A549 (cell line): ENCODE measurements at regions not wholly inside any gene's neighbourhood (a gene's known extent, or its start where the extent isn't known, plus 50 kb on each side); places are given as distances from the start of the nearest gene placed in this dataset.
"Not testable (repeated sequence)": the region's sequence is repeated elsewhere in the genome, so short reads cannot be mapped to it uniquely, and the experiment has no call there.

Source experiments
- ATAC-seq, 2 experiments: fragments of 200-7000 bp in 1 of 2; fragments of >200 bp in 1 of 2; cut with Nextera tagmentation in 1 of 2; cut with Tn5 transposase in 1 of 2; 3 replicates each; pipeline versions ENCODE4 v1.8.0 to v1.9.1; 2018 to 2020; ENCODE audit warnings: mild to moderate bottlenecking in 1 of 2, moderate library complexity in 1 of 2
- CTCF ChIA-PET: fragments of 300-600 bp; sonication (Branson Sonifier 250); formaldehyde crosslinking; extraction: SDS; loops from one replicate; lab custom pipeline; 2021; ENCODE audit warnings: antibody characterized with exemption, inconsistent platforms; lab: Yijun Ruan, JAX
- POLR2A ChIA-PET: fragments of 350-600 bp; formaldehyde crosslinking; extraction: SDS; loops from one replicate; lab custom pipeline; 2021; ENCODE audit warnings: antibody characterized with exemption, inconsistent platforms; lab: Yijun Ruan, JAX
- DNase-seq, 2 experiments: peaks; one replicate each; pipeline versions ENCODE4 v3.0.0 to v3.0.0-alpha.2; 2011 to 2016; ENCODE audit warnings: low read depth in 1 of 2, low spot score in 1 of 2
- FAIRE-seq: peaks from 2 replicates; lab custom pipeline; 2011; peaks lifted over from hg19 to GRCh38; lab: Jason Lieb, UNC
- H3K27ac ChIP-seq, 2 experiments: fragments of >200 bp; sonication (Bioruptor Twin); formaldehyde crosslinking; 3 replicates each; pipeline ENCODE4 v1.5.1; 2016 to 2017
- H3K4me1 ChIP-seq: fragments of >200 bp; sonication (Bioruptor Twin); formaldehyde crosslinking; 3 replicates; pipeline ENCODE4 v1.6.1; 2016
- H3K4me2 ChIP-seq: fragments of >200 bp; sonication (Bioruptor Twin); formaldehyde crosslinking; 3 replicates; pipeline ENCODE4 v1.6.1; 2016
- H3K4me3 ChIP-seq: fragments of >200 bp; sonication (Bioruptor Twin); formaldehyde crosslinking; 3 replicates; pipeline ENCODE4 v1.5.1; 2016
- H3K9me3 ChIP-seq: fragments of >200 bp; sonication (Bioruptor Twin); formaldehyde crosslinking; 3 replicates; pipeline ENCODE4 v1.6.1; 2016
- ATOH8 ChIP-seq: fragments of 250-450 bp; sonication (Bioruptor Pico); IDR thresholded peaks from 2 replicates; pipeline ENCODE4 v1.5.0; 2020; ENCODE audit warnings: low read depth, mild to moderate bottlenecking, moderate library complexity
- BHLHE40 ChIP-seq: IDR thresholded peaks from 2 replicates; pipeline ENCODE4 v1.6.1; 2012; ENCODE audit warnings: low read depth, low read length, inconsistent platforms
- CHD2 ChIP-seq: fragments of 150-350 bp; IDR thresholded peaks from 2 replicates; pipeline ENCODE4 v1.6.1; 2014; ENCODE audit warnings: low read length; ENCODE audit not compliant: partially characterized antibody
- CHD4 ChIP-seq: fragments of 200-600 bp; sonication (generic); IDR thresholded peaks from 2 replicates; pipeline ENCODE4 v1.6.1; 2016; ENCODE audit warnings: antibody characterized with exemption, mild to moderate bottlenecking, borderline replicate concordance
- CTCF ChIP-seq: fragments of >200 bp; sonication (Bioruptor Twin); formaldehyde crosslinking; IDR thresholded peaks from 3 replicates; pipeline ENCODE4 v1.5.1; 2016
- EHMT2 ChIP-seq: fragments of 200-600 bp; sonication (generic); IDR thresholded peaks from 2 replicates; pipeline ENCODE4 v1.6.1; 2016; ENCODE audit warnings: antibody characterized with exemption, low read depth, mild to moderate bottlenecking, moderate library complexity
- ELK1 ChIP-seq: fragments of 150-350 bp; IDR thresholded peaks from 2 replicates; pipeline ENCODE4 v1.6.1; 2014; ENCODE audit warnings: low read depth, mild to moderate bottlenecking, low read length
- FOSB ChIP-seq: fragments of 250-450 bp; sonication (Bioruptor Pico); IDR thresholded peaks from 2 replicates; pipeline ENCODE4 v1.5.0; 2020; ENCODE audit warnings: mild to moderate bottlenecking, moderate library complexity
- HDAC2 ChIP-seq: fragments of 200-600 bp; sonication (generic); IDR thresholded peaks from 2 replicates; pipeline ENCODE4 v1.6.1; 2016
- KDM1A ChIP-seq: fragments of 200-600 bp; sonication (generic); IDR thresholded peaks from 2 replicates; pipeline ENCODE4 v1.6.1; 2016; ENCODE audit warnings: low read depth, mild to moderate bottlenecking
- KDM5A ChIP-seq: fragments of 200-600 bp; sonication (generic); IDR thresholded peaks from 2 replicates; pipeline ENCODE4 v1.6.1; 2016; ENCODE audit warnings: antibody characterized with exemption, mild to moderate bottlenecking
- NR3C1 ChIP-seq: fragments of >200 bp; sonication (Bioruptor Twin); formaldehyde crosslinking; IDR thresholded peaks from 3 replicates; pipeline ENCODE4 v1.6.1; 2017
- POLR2A ChIP-seq: IDR thresholded peaks from 2 replicates; pipeline ENCODE4 v1.6.1; 2012; ENCODE audit warnings: mild to moderate bottlenecking, low read length
- POLR2AphosphoS2 ChIP-seq: conservative IDR thresholded peaks from 2 replicates; pipeline ENCODE4 v1.6.1; 2012; ENCODE audit warnings: low read length, improper control_type of control experiment, inconsistent platforms
- RARB ChIP-seq: fragments of 250-450 bp; sonication (Bioruptor Pico); IDR thresholded peaks from 2 replicates; pipeline ENCODE4 v1.8.0; 2021; ENCODE audit warnings: mild to moderate bottlenecking, moderate library complexity
- REST ChIP-seq: fragments of 200-600 bp; sonication (generic); IDR thresholded peaks from 2 replicates; pipeline ENCODE4 v1.6.1; 2016; ENCODE audit warnings: antibody characterized with exemption, mild to moderate bottlenecking, moderate library complexity
- SREBF2 ChIP-seq: fragments of 450-650 bp; IDR thresholded peaks from 2 replicates; pipeline ENCODE4 v1.6.1; 2014; ENCODE audit warnings: mild to moderate bottlenecking, moderate library complexity
- TFCP2L1 ChIP-seq: fragments of 250-450 bp; sonication (Bioruptor Pico); IDR thresholded peaks from 2 replicates; pipeline ENCODE4 v1.5.0; 2021; ENCODE audit warnings: mild to moderate bottlenecking
- USF2 ChIP-seq: fragments of 450-650 bp; IDR thresholded peaks from 2 replicates; pipeline ENCODE4 v1.6.1; 2014; ENCODE audit warnings: antibody characterized with exemption
- ZSCAN20 ChIP-seq: fragments of 250-450 bp; sonication (Bioruptor Pico); IDR thresholded peaks from 2 replicates; pipeline ENCODE4 v1.8.0; 2022; ENCODE audit warnings: mild to moderate bottlenecking, moderate library complexity
- WGBS: methylation state at CpG from one replicate; pipeline ENCODE4 v1.1.6; 2017; ENCODE audit errors: missing lambda C conversion rate; 5-methylcytosine and 5-hydroxymethylcytosine counted together

- Histone ChIP-seq H3K4me3 (no peak overlapping the region), H3K4me2 (no peak overlapping the region), H3K27ac (no peak overlapping the region), H3K9me3 (no peaks in the 10 kb centered on the region), H3K4me1 (no peaks in the 10 kb centered on the region)
- ChIA-PET CTCF (interaction anchor here (1.3 kb wide), 1 partner anchor 9 kb away, joined by 4 read pairs; no protein-coding TSS in a partner anchor), POLR2A (no interaction called here)
- WGBS, result 77% methylated on average over 19 of the region's 28 CpGs
- DNase-seq (no peak), FAIRE-seq (no peak), ATAC-seq (no peak)
- TF ChIP-seq USF2 (no peak), BHLHE40 (no peak), HDAC2 (no peak), ZSCAN20 (CRISPR knock-in tag) (no peak), POLR2AphosphoS2 (no peak), CTCF (no peak), CHD2 (no peak), TFCP2L1 (CRISPR knock-in tag) (no peak)
Measured at GRCh38 chr12:38163442-38163801, 153.2 kb upstream of the ALG10B start.

GRCh38 chr12:38166225-38166624, 150.3 kb upstream of the ALG10B start:
- FAIRE-seq, result no peak
- POLR2A ChIA-PET, result no interaction called here
- Histone ChIP-seq H3K4me3 (no peak overlapping the region), H3K4me1 (no peaks in the 10 kb centered on the region), H3K9me3 (no peaks in the 10 kb centered on the region), H3K27ac (no peak overlapping the region), H3K4me2 (no peak overlapping the region)
- TF ChIP-seq NR3C1, result no peak
- CTCF ChIA-PET, result no interaction called here
- DNase-seq, result no peak
- no peak for ATAC-seq
- WGBS, result 82% methylated on average over 2 of the region's 2 CpGs

GRCh38 chr12:38175538-38175937, 141.0 kb upstream of the ALG10B start:
- CTCF ChIA-PET, result no interaction called here
- Histone ChIP-seq H3K9me3 (no peaks in the 10 kb centered on the region), H3K4me1 (no peaks in the 10 kb centered on the region), H3K27ac (no peak overlapping the region), H3K4me2 (no peak overlapping the region; the same call in 2 of the 3 replicates), H3K4me3 (no peak overlapping the region)
- 4% methylated on average over 4 of the region's 4 CpGs for WGBS
- POLR2A ChIA-PET, result no interaction called here
- no peak for TF ChIP-seq USF2
- TF ChIP-seq KDM1A, result no peak
- TF ChIP-seq CHD4, result no peak
- no peak for TF ChIP-seq EHMT2
- TF ChIP-seq FOSB (CRISPR knock-in tag), result no peak
- TF ChIP-seq REST, result no peak
- no peak for TF ChIP-seq CHD2
- TF ChIP-seq ATOH8, result no peak
- TF ChIP-seq SREBF2, result no peak
- no peak for TF ChIP-seq RARB (CRISPR knock-in tag)
- TF ChIP-seq ELK1, result no peak
- TF ChIP-seq KDM5A, result no peak
- no peak for TF ChIP-seq POLR2A
- ATAC-seq (no peak), FAIRE-seq (no peak), DNase-seq (no peak)

- H3K4me3 ChIP-seq, H3K4me1 ChIP-seq, H3K4me2 ChIP-seq, POLR2A ChIA-PET, DNase-seq, H3K27ac ChIP-seq, CTCF ChIA-PET, ATAC-seq, H3K9me3 ChIP-seq, FAIRE-seq: not testable (repeated sequence)
- WGBS, result 20% methylated on average over 1 of the region's 1 CpG
Measured at GRCh38 chr12:38183617-38184016, 133.0 kb upstream of the ALG10B start.

GRCh38 chr12:38197286-38197685, 119.3 kb upstream of the ALG10B start:
- CTCF ChIA-PET, result interaction anchor here (0.6 kb wide), 1 partner anchor 461 kb away, joined by 3 read pairs; no protein-coding TSS in a partner anchor

More at GRCh38 chr12:38197286-38197685, 119.3 kb upstream of the ALG10B start:
- H3K4me1 ChIP-seq, H3K27ac ChIP-seq, DNase-seq, FAIRE-seq, H3K4me3 ChIP-seq, ATAC-seq, H3K4me2 ChIP-seq, H3K9me3 ChIP-seq, POLR2A ChIA-PET: not testable (repeated sequence)
- 7% methylated on average over 1 of the region's 1 CpG for WGBS
